ENCODE measurements at regions not wholly inside any gene's neighbourhood (a gene's known extent, or its start where the extent isn't known, plus 50 kb on each side); places are given as distances from the start of the nearest gene placed in this dataset.

DNA sequence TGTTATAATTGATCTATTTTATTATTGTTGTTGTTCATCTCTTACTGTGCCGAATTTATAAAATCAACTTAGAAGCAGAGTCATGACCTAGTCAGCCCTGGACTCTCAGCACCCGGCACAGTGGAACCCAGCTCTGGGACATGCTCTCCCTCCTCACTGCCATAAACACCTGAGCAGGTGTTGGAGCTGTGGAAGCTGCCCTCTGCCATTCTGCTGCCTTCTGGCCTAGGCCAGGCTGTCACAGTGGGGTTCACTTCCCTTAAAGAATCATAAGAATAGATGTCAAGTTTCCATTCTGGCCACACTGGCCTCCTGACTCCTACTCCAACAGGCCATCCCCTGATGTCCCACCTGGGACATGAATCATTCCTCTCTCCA, 192.2 kb downstream of the ZFP36L2 start (continued):
- TF ChIP-seq, protein P1, sequence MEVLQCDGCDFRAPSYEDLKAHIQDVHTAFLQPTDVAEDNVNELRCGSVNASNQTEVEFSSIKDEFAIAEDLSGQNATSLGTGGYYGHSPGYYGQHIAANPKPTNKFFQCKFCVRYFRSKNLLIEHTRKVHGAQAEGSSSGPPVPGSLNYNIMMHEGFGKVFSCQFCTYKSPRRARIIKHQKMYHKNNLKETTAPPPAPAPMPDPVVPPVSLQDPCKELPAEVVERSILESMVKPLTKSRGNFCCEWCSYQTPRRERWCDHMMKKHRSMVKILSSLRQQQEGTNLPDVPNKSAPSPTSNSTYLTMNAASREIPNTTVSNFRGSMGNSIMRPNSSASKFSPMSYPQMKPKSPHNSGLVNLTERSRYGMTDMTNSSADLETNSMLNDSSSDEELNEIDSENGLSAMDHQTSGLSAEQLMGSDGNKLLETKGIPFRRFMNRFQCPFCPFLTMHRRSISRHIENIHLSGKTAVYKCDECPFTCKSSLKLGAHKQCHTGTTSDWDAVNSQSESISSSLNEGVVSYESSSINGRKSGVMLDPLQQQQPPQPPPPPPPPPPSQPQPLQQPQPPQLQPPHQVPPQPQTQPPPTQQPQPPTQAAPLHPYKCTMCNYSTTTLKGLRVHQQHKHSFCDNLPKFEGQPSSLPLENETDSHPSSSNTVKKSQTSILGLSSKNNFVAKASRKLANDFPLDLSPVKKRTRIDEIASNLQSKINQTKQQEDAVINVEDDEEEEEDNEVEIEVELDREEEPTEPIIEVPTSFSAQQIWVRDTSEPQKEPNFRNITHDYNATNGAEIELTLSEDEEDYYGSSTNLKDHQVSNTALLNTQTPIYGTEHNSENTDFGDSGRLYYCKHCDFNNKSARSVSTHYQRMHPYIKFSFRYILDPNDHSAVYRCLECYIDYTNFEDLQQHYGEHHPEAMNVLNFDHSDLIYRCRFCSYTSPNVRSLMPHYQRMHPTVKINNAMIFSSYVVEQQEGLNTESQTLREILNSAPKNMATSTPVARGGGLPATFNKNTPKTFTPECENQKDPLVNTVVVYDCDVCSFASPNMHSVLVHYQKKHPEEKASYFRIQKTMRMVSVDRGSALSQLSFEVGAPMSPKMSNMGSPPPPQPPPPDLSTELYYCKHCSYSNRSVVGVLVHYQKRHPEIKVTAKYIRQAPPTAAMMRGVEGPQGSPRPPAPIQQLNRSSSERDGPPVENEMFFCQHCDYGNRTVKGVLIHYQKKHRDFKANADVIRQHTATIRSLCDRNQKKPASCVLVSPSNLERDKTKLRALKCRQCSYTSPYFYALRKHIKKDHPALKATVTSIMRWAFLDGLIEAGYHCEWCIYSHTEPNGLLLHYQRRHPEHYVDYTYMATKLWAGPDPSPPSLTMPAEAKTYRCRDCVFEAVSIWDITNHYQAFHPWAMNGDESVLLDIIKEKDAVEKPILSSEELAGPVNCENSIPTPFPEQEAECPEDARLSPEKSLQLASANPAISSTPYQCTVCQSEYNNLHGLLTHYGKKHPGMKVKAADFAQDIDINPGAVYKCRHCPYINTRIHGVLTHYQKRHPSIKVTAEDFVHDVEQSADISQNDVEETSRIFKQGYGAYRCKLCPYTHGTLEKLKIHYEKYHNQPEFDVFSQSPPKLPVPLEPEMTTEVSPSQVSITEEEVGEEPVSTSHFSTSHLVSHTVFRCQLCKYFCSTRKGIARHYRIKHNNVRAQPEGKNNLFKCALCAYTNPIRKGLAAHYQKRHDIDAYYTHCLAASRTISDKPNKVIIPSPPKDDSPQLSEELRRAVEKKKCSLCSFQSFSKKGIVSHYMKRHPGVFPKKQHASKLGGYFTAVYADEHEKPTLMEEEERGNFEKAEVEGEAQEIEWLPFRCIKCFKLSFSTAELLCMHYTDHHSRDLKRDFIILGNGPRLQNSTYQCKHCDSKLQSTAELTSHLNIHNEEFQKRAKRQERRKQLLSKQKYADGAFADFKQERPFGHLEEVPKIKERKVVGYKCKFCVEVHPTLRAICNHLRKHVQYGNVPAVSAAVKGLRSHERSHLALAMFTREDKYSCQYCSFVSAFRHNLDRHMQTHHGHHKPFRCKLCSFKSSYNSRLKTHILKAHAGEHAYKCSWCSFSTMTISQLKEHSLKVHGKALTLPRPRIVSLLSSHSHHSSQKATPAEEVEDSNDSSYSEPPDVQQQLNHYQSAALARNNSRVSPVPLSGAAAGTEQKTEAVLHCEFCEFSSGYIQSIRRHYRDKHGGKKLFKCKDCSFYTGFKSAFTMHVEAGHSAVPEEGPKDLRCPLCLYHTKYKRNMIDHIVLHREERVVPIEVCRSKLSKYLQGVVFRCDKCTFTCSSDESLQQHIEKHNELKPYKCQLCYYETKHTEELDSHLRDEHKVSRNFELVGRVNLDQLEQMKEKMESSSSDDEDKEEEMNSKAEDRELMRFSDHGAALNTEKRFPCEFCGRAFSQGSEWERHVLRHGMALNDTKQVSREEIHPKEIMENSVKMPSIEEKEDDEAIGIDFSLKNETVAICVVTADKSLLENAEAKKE (CRISPR knock-in tag; IDR thresholded peaks at IDR 0.05), result no peak
- no peak for TF ChIP-seq STAT1 (IDR thresholded peaks at IDR 0.05; ENCODE audit: unreplicated experiment)

DNA sequence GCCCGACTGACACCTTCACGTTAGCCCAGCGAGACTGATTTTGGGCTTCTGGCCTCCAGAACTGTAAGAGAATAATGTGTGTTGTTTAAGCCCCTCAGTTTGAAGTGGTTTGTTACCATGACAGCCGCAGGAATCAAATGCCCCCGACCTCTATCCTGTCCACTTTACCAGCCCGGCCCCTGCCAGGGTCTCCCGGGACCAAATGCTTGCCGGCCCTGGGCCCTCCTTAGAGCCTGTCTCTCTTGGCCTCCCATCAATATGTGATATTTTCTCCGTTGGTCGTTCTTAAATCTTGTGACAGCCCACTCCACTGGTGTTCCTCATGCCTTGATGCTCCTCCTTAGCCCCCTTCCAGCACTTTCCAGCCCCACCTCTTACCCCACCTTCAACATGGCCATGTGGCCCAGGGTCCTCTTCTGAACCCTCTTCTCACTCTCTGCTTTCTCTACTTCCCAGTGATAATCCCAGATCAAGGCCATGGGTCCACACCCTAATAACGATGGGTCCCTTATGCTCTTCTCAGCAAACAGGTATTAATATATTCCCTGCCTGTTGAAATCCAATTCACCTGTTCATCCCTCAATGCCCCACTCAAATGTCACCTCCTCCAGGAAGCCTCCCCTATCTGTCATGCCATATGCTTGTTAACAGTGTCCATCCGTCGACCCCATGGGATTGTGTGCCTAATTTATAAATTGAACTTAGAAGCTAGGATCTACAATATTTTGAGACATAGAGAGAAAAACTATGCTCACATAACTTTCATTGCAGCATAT, 192.8 kb downstream of the ZFP36L2 start:
- no peaks in the 10 kb centered on the region; the same call in 2 of the 3 replicates for H3K36me3 Mint-ChIP-seq (ENCODE audit: low read depth)
- H3K9me2 ChIP-seq (ENCODE audit: insufficient read depth), result no peaks in the 10 kb centered on the region
- DNase-seq (ENCODE audit: low spot score) (no peak), ATAC-seq (no peak)
- H3K4me1 ChIP-seq (ENCODE audit: insufficient read depth), result no peaks in the 10 kb centered on the region
- H3K4me3 Mint-ChIP-seq, result no peak overlapping the region
- H3K27ac ChIP-seq (ENCODE audit: low read depth), result no peak overlapping the region
- H3K9me3 Mint-ChIP-seq, result no peaks in the 10 kb centered on the region; the same call in 1 of the 3 replicates
- peaks cover 2% of the 10 kb centered on the region for H3K27me3 Mint-ChIP-seq (ENCODE audit: insufficient read depth, low read depth, poor library complexity)
- no peaks in the 10 kb centered on the region for H3K79me2 ChIP-seq (replicated peaks; ENCODE audit: insufficient read depth)
- H2AFZ ChIP-seq, result no peak overlapping the region
- H3K4me2 ChIP-seq, result no peak overlapping the region
- no peak overlapping the region for H3K4me3 ChIP-seq
- no peaks in the 10 kb centered on the region for H3F3A ChIP-seq (replicated peaks; ENCODE audit: low read depth)
- no peak overlapping the region for H3K27ac Mint-ChIP-seq
- H3K4me1 Mint-ChIP-seq, result peaks cover 4% of the 10 kb centered on the region
- H3K36me3 ChIP-seq (ENCODE audit: insufficient read depth), result no peaks in the 10 kb centered on the region
- H4K20me1 ChIP-seq (replicated peaks; ENCODE audit: insufficient read depth), result no peaks in the 10 kb centered on the region
- H3K27me3 ChIP-seq (ENCODE audit: insufficient read depth), result no peaks in the 10 kb centered on the region
- TF ChIP-seq ZNF114 (CRISPR knock-in tag; IDR thresholded peaks at IDR 0.05), result no peak
- TF ChIP-seq, protein P2, sequence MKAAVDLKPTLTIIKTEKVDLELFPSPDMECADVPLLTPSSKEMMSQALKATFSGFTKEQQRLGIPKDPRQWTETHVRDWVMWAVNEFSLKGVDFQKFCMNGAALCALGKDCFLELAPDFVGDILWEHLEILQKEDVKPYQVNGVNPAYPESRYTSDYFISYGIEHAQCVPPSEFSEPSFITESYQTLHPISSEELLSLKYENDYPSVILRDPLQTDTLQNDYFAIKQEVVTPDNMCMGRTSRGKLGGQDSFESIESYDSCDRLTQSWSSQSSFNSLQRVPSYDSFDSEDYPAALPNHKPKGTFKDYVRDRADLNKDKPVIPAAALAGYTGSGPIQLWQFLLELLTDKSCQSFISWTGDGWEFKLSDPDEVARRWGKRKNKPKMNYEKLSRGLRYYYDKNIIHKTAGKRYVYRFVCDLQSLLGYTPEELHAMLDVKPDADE (IDR thresholded peaks at IDR 0.05), result no peak
- no peak for TF ChIP-seq EZH2 (IDR thresholded peaks at IDR 0.05; ENCODE audit: low read depth, unreplicated experiment)
- no peak for TF ChIP-seq CREB1 (CRISPR knock-in tag; IDR thresholded peaks at IDR 0.05; ENCODE audit: low read depth)
- no peak for TF ChIP-seq STAT1 (IDR thresholded peaks at IDR 0.05; ENCODE audit: unreplicated experiment)
- no peak for TF ChIP-seq NANOG (IDR thresholded peaks at IDR 0.05; ENCODE audit: borderline replicate concordance)
- no peak for TF ChIP-seq POLR2AphosphoS5 (IDR thresholded peaks at IDR 0.05; ENCODE audit: low read depth)
- TF ChIP-seq, protein P3, sequence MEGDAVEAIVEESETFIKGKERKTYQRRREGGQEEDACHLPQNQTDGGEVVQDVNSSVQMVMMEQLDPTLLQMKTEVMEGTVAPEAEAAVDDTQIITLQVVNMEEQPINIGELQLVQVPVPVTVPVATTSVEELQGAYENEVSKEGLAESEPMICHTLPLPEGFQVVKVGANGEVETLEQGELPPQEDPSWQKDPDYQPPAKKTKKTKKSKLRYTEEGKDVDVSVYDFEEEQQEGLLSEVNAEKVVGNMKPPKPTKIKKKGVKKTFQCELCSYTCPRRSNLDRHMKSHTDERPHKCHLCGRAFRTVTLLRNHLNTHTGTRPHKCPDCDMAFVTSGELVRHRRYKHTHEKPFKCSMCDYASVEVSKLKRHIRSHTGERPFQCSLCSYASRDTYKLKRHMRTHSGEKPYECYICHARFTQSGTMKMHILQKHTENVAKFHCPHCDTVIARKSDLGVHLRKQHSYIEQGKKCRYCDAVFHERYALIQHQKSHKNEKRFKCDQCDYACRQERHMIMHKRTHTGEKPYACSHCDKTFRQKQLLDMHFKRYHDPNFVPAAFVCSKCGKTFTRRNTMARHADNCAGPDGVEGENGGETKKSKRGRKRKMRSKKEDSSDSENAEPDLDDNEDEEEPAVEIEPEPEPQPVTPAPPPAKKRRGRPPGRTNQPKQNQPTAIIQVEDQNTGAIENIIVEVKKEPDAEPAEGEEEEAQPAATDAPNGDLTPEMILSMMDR (conservative IDR thresholded peaks at IDR 0.05; ENCODE audit: low read depth in 2 of 2), result no peak
- TF ChIP-seq EZH2phosphoT487 (IDR thresholded peaks at IDR 0.05; ENCODE audit: unreplicated experiment), result no peak
- TF ChIP-seq ZNF331 (CRISPR knock-in tag; IDR thresholded peaks at IDR 0.05; ENCODE audit: low read depth), result no peak

Measured in GM23338 (cell line).